ENCODE measurements at regions not wholly inside any gene's neighbourhood (a gene's known extent, or its start where the extent isn't known, plus 50 kb on each side); places are given as distances from the start of the nearest gene placed in this dataset.

DNA sequence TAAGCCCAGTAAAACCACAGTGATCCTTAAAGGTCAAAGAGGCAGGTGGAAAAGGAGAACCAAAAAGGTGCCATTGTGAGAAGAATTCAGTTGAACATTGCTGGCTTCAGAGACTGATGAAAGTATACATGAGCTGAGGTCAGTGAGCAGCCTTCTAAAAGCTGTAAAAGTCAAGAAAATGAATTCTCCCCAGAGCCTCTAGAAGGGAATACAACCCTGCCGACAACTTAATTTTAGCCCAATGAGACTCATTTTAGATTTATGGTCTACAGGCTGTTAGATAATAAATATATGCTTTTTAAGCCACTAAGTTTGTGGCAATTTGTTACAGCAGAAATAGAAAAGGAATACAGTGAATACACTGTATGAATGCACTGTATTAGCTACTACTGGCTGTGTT, 911.4 kb downstream of the TRIB2 start:
- Histone ChIP-seq H3K4me1 (ENCODE audit: control insufficient read depth, low read length) (no peaks in the 10 kb centered on the region), H3K4me2 (ENCODE audit: low read length) (no peak overlapping the region), H3K9me3 (ENCODE audit: control insufficient read depth, insufficient read depth, low read length) (no peaks in the 10 kb centered on the region), H3K79me2 (ENCODE audit: control insufficient read depth, low read length) (no peaks in the 10 kb centered on the region), H3F3A (ENCODE audit: control insufficient read depth, insufficient read depth) (no peaks in the 10 kb centered on the region), H3K9me2 (replicated peaks; ENCODE audit: control insufficient read depth, low read length) (no peaks in the 10 kb centered on the region), H3K27ac (ENCODE audit: low read depth, low read length) (no peak overlapping the region), H3K27me3 (ENCODE audit: control insufficient read depth, low read length) (no peaks in the 10 kb centered on the region), H4K20me1 (ENCODE audit: control insufficient read depth, insufficient read depth, low read depth, low read length) (no peaks in the 10 kb centered on the region), H3K4me3 (ENCODE audit: low read length) (no peak overlapping the region), H3K36me3 (ENCODE audit: control insufficient read depth, low read length) (no peaks in the 10 kb centered on the region)
- TF ChIP-seq CTCF (IDR thresholded peaks at IDR 0.05; ENCODE audit: low read depth, low read length, poor library complexity, severe bottlenecking) (no peak), EZH2phosphoT487 (IDR thresholded peaks at IDR 0.05; ENCODE audit: borderline replicate concordance, low read length) (no peak)

- no peaks in the 10 kb centered on the region for H3K4me1 ChIP-seq (ENCODE audit: control insufficient read depth, low read length)
- no peak overlapping the region for H3K27ac ChIP-seq (ENCODE audit: low read depth, low read length)
- H3K79me2 ChIP-seq (ENCODE audit: control insufficient read depth, low read length), result no peaks in the 10 kb centered on the region
- no peaks in the 10 kb centered on the region for H3K9me2 ChIP-seq (replicated peaks; ENCODE audit: control insufficient read depth, low read length)
- no peak for TF ChIP-seq EZH2phosphoT487 (IDR thresholded peaks at IDR 0.05; ENCODE audit: borderline replicate concordance, low read length)
- no peak for TF ChIP-seq CTCF (IDR thresholded peaks at IDR 0.05; ENCODE audit: low read depth, low read length, poor library complexity, severe bottlenecking)
- H3K4me2 ChIP-seq (ENCODE audit: low read length), result no peak overlapping the region
- no peaks in the 10 kb centered on the region for H4K20me1 ChIP-seq (ENCODE audit: control insufficient read depth, insufficient read depth, low read depth, low read length)
- no peak overlapping the region for H3K4me3 ChIP-seq (ENCODE audit: low read length)
- no peaks in the 10 kb centered on the region for H3K27me3 ChIP-seq (ENCODE audit: control insufficient read depth, low read length)
- H3K9me3 ChIP-seq (ENCODE audit: control insufficient read depth, insufficient read depth, low read length), result no peaks in the 10 kb centered on the region
- H3K36me3 ChIP-seq (ENCODE audit: control insufficient read depth, low read length), result no peaks in the 10 kb centered on the region
- H3F3A ChIP-seq (ENCODE audit: control insufficient read depth, insufficient read depth), result no peaks in the 10 kb centered on the region
Observed at GRCh38 chr2:13638181-13638580, 921.4 kb downstream of the TRIB2 start.

DNA sequence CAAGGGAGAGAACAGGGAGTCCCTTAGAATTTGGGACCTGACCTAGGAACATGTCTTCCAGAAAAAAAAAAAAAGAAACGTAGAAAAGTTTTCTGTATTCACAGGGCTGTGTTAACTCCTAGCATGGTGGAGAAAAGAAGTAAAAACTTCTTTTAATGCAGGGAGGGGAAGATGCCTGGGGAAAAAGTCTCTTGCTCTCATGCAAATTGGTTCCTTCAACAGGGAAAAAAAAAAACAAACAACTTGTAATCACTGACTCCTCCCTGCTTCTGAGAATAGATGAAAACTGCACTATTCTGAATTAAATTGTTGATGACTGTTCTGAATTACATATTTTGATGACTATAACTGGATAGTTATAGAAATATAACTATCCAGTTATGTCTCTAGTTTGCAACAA, 933.2 kb downstream of the TRIB2 start:
- Histone ChIP-seq H3K36me3 (ENCODE audit: control insufficient read depth, low read length) (no peaks in the 10 kb centered on the region), H3F3A (ENCODE audit: control insufficient read depth, insufficient read depth) (no peaks in the 10 kb centered on the region), H3K9me2 (replicated peaks; ENCODE audit: control insufficient read depth, low read length) (no peaks in the 10 kb centered on the region), H3K27ac (ENCODE audit: low read depth, low read length) (no peak overlapping the region), H3K27me3 (ENCODE audit: control insufficient read depth, low read length) (no peaks in the 10 kb centered on the region), H4K20me1 (ENCODE audit: control insufficient read depth, insufficient read depth, low read depth, low read length) (no peaks in the 10 kb centered on the region), H3K4me1 (ENCODE audit: control insufficient read depth, low read length) (no peaks in the 10 kb centered on the region), H3K9me3 (ENCODE audit: control insufficient read depth, insufficient read depth, low read length) (peaks cover 8% of the 10 kb centered on the region; the same call in 1 of the 2 replicates), H3K4me3 (ENCODE audit: low read length) (no peak overlapping the region), H3K4me2 (ENCODE audit: low read length) (no peak overlapping the region), H3K79me2 (ENCODE audit: control insufficient read depth, low read length) (no peaks in the 10 kb centered on the region)
- TF ChIP-seq CTCF (IDR thresholded peaks at IDR 0.05; ENCODE audit: low read depth, low read length, poor library complexity, severe bottlenecking) (no peak), EZH2phosphoT487 (IDR thresholded peaks at IDR 0.05; ENCODE audit: borderline replicate concordance, low read length) (no peak)

Measured in DOHH2 (cell line).